ENCODE measurements at regions not wholly inside any gene's neighbourhood (a gene's known extent, or its start where the extent isn't known, plus 50 kb on each side); places are given as distances from the start of the nearest gene placed in this dataset.
"Not testable (repeated sequence)": the region's sequence is repeated elsewhere in the genome, so short reads cannot be mapped to it uniquely, and the experiment has no call there.

GRCh38 chr4:123023647-123024046 lies 101.2 kb upstream of the NUDT6 start:
- no peak overlapping the region for H3K27ac ChIP-seq
- no peaks in the 10 kb centered on the region for H3K4me1 ChIP-seq
- H3K9me3 ChIP-seq (ENCODE audit: control insufficient read depth, low read length) = no peaks in the 10 kb centered on the region
- no peaks in the 10 kb centered on the region for H3K36me3 ChIP-seq (ENCODE audit: control insufficient read depth, insufficient read depth, low read length)
- H3K27me3 ChIP-seq (ENCODE audit: control insufficient read depth, insufficient read depth, low read length) = no peaks in the 10 kb centered on the region
- H3K4me2 ChIP-seq (ENCODE audit: low read length) = no peak overlapping the region
- no peak for TF ChIP-seq CTCF (IDR thresholded peaks at IDR 0.05)
- H3K4me3 ChIP-seq (ENCODE audit: low read depth, low read length) = no peak overlapping the region
- H2AFZ ChIP-seq = no peak overlapping the region
- H3K9ac ChIP-seq = no peak overlapping the region
- no peaks in the 10 kb centered on the region for H3K79me2 ChIP-seq

- H2AFZ ChIP-seq = no peak overlapping the region
- no peak overlapping the region for H3K4me3 ChIP-seq (ENCODE audit: low read depth, low read length)
- no peaks in the 10 kb centered on the region for H3K79me2 ChIP-seq
- TF ChIP-seq CTCF (IDR thresholded peaks at IDR 0.05) = no peak
- no peaks in the 10 kb centered on the region for H3K27me3 ChIP-seq (ENCODE audit: control insufficient read depth, insufficient read depth, low read length)
- H3K9ac ChIP-seq = no peak overlapping the region
- H3K36me3 ChIP-seq (ENCODE audit: control insufficient read depth, insufficient read depth, low read length) = no peaks in the 10 kb centered on the region
- H3K27ac ChIP-seq = no peak overlapping the region
- H3K4me1 ChIP-seq = no peaks in the 10 kb centered on the region
- no peak overlapping the region for H3K4me2 ChIP-seq (ENCODE audit: low read length)
- no peaks in the 10 kb centered on the region for H3K9me3 ChIP-seq (ENCODE audit: control insufficient read depth, low read length)
Observed at GRCh38 chr4:123024710-123025109, 102.3 kb upstream of the NUDT6 start.

GRCh38 chr4:123025398-123025797 lies 103.0 kb upstream of the NUDT6 start:
- TF ChIP-seq CTCF (IDR thresholded peaks at IDR 0.05) = no peak
- Histone ChIP-seq H3K4me3 (ENCODE audit: low read depth, low read length) (no peak overlapping the region), H3K4me2 (ENCODE audit: low read length) (no peak overlapping the region), H3K4me1 (no peaks in the 10 kb centered on the region), H3K27ac (no peak overlapping the region), H3K27me3 (ENCODE audit: control insufficient read depth, insufficient read depth, low read length) (no peaks in the 10 kb centered on the region), H3K79me2 (no peaks in the 10 kb centered on the region), H3K36me3 (ENCODE audit: control insufficient read depth, insufficient read depth, low read length) (no peaks in the 10 kb centered on the region), H3K9ac (no peak overlapping the region), H3K9me3 (ENCODE audit: control insufficient read depth, low read length) (no peaks in the 10 kb centered on the region), H2AFZ (no peak overlapping the region)

- H3K4me1 ChIP-seq; H3K9ac ChIP-seq; H3K4me2 ChIP-seq (ENCODE audit: low read length); H3K9me3 ChIP-seq (ENCODE audit: control insufficient read depth, low read length); H2AFZ ChIP-seq; H3K4me3 ChIP-seq (ENCODE audit: low read depth, low read length); H3K27ac ChIP-seq; H3K36me3 ChIP-seq (ENCODE audit: control insufficient read depth, insufficient read depth, low read length); H3K79me2 ChIP-seq; H3K27me3 ChIP-seq (ENCODE audit: control insufficient read depth, insufficient read depth, low read length): not testable (repeated sequence)
Observed at GRCh38 chr4:123026015-123026414, 103.6 kb upstream of the NUDT6 start.

- no peak overlapping the region for H3K9ac ChIP-seq
- H3K36me3 ChIP-seq (ENCODE audit: control insufficient read depth, insufficient read depth, low read length) = no peaks in the 10 kb centered on the region
Observed at GRCh38 chr4:123031664-123032063, 109.3 kb upstream of the NUDT6 start.

More at GRCh38 chr4:123031664-123032063, 109.3 kb upstream of the NUDT6 start:
- H3K27ac ChIP-seq = no peak overlapping the region
- no peak overlapping the region for H3K4me3 ChIP-seq (ENCODE audit: low read depth, low read length)
- no peaks in the 10 kb centered on the region for H3K27me3 ChIP-seq (ENCODE audit: control insufficient read depth, insufficient read depth, low read length)
- no peak overlapping the region for H3K4me2 ChIP-seq (ENCODE audit: low read length)
- no peaks in the 10 kb centered on the region for H3K9me3 ChIP-seq (ENCODE audit: control insufficient read depth, low read length)
- H3K4me1 ChIP-seq = no peaks in the 10 kb centered on the region
- H2AFZ ChIP-seq = no peak overlapping the region
- TF ChIP-seq CTCF (IDR thresholded peaks at IDR 0.05) = no peak
- H3K79me2 ChIP-seq = no peaks in the 10 kb centered on the region
